ENCODE measurements at regions not wholly inside any gene's neighbourhood (a gene's known extent, or its start where the extent isn't known, plus 50 kb on each side); places are given as distances from the start of the nearest gene placed in this dataset.

DNA sequence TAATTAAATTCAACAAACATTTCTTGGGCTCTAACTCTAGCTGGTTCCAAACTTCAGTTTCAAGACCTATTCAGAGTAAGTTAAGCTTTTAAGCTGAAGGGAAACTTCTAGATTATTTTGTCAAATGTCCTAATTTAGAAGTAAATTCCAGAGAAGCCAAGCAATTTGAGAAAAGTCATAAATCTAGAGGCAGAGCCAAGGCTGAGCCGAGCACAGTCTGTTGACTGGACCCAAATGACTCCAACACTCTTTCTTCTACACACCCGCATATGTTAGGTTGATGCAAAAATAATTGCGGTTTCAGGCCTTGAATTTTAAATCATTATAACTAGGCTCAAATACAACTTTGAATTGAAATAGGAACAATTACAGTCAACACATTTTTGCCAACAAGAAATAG, 319.7 kb downstream of the NFIB start:
- TF ChIP-seq, protein P1, sequence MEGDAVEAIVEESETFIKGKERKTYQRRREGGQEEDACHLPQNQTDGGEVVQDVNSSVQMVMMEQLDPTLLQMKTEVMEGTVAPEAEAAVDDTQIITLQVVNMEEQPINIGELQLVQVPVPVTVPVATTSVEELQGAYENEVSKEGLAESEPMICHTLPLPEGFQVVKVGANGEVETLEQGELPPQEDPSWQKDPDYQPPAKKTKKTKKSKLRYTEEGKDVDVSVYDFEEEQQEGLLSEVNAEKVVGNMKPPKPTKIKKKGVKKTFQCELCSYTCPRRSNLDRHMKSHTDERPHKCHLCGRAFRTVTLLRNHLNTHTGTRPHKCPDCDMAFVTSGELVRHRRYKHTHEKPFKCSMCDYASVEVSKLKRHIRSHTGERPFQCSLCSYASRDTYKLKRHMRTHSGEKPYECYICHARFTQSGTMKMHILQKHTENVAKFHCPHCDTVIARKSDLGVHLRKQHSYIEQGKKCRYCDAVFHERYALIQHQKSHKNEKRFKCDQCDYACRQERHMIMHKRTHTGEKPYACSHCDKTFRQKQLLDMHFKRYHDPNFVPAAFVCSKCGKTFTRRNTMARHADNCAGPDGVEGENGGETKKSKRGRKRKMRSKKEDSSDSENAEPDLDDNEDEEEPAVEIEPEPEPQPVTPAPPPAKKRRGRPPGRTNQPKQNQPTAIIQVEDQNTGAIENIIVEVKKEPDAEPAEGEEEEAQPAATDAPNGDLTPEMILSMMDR (conservative IDR thresholded peaks at IDR 0.05; ENCODE audit: low read depth, low read length), result no peak
- no peak for TF ChIP-seq EZH2 (IDR thresholded peaks at IDR 0.05; ENCODE audit: borderline replicate concordance, low read depth, low read length, poor library complexity, severe bottlenecking)

Data from A673 (cell line).